GM12878 (cell line): ENCODE measurements at regions not wholly inside any gene's neighbourhood (a gene's known extent, or its start where the extent isn't known, plus 50 kb on each side); places are given as distances from the start of the nearest gene placed in this dataset.

Source experiments
- CHD4 ChIP-seq: fragments of 200-600 bp; sonication (generic); IDR thresholded peaks from 2 replicates; pipeline ENCODE4 v1.6.1; 2016; ENCODE audit warnings: mild to moderate bottlenecking
- CTCF ChIP-seq, 3 experiments: IDR thresholded peaks in 2 of 3; conservative IDR thresholded peaks in 1 of 3; 2 replicates each; pipeline ENCODE4 v1.5.1; 2011; ENCODE audit warnings: low read depth in 3 of 3, low read length in 3 of 3, mild to moderate bottlenecking in 3 of 3, control low read depth in 2 of 3, moderate library complexity in 2 of 3, inconsistent platforms in 1 of 3, mixed read lengths in 1 of 3; ENCODE audit not compliant: control insufficient read depth in 2 of 3, insufficient read depth in 1 of 3; ENCODE audit errors: extremely low read depth in 1 of 3
- EP300 ChIP-seq, 2 experiments: fragments of 150-350 bp in 1 of 2; IDR thresholded peaks; 2 replicates each; pipeline ENCODE4 v1.6.1; 2011 to 2012; ENCODE audit warnings: low read depth in 2 of 2, low read length in 2 of 2, borderline replicate concordance in 1 of 2, improper control_type of control experiment in 1 of 2, inconsistent platforms in 1 of 2; ENCODE audit not compliant: control insufficient read depth in 1 of 2
- NR2C2 ChIP-seq: IDR thresholded peaks from 2 replicates; pipeline ENCODE4 v1.6.1; 2011; ENCODE audit warnings: borderline replicate concordance, low read depth; ENCODE audit not compliant: control insufficient read depth, insufficient read length
- POLR2A ChIP-seq: IDR thresholded peaks from 2 replicates; pipeline ENCODE4 v1.6.1; 2011; ENCODE audit warnings: low read depth, mild to moderate bottlenecking, low read length
- POLR2AphosphoS5 ChIP-seq: IDR thresholded peaks from 2 replicates; pipeline ENCODE4 v1.6.1; 2011; ENCODE audit warnings: mild to moderate bottlenecking, low read length, inconsistent platforms
- REST ChIP-seq: IDR thresholded peaks from 2 replicates; pipeline ENCODE4 v1.6.1; 2012; ENCODE audit warnings: mild to moderate bottlenecking, low read depth, low read length
- USF2 ChIP-seq: IDR thresholded peaks from 2 replicates; pipeline ENCODE4 v1.6.1; 2011; ENCODE audit warnings: low read depth, low read length, improper control_type of control experiment, borderline replicate concordance

GRCh38 chr1:229197265-229197585 lies 73.7 kb upstream of the RAB4A start:
- TF ChIP-seq POLR2AphosphoS5 (no peak), CHD4 (no peak), POLR2A (no peak), CTCF (IDR thresholded peaks at IDR 0.05 in 2 of 3, conservative IDR thresholded peaks at IDR 0.05 in 1 of 3; ENCODE audit: control insufficient read depth in 2 of 3, extremely low read depth in 1 of 3, insufficient read depth in 1 of 3, low read depth in 3 of 3, low read length in 3 of 3) (no peak), REST (no peak), USF2 (no peak), NR2C2 (no peak), EP300 (IDR thresholded peaks at IDR 0.05; ENCODE audit: borderline replicate concordance in 1 of 2, control insufficient read depth in 1 of 2, low read depth in 2 of 2, low read length in 2 of 2) (no peak)
